GM21619 (cell line): ENCODE measurements at regions not wholly inside any gene's neighbourhood (a gene's known extent, or its start where the extent isn't known, plus 50 kb on each side); places are given as distances from the start of the nearest gene placed in this dataset.
"Not testable (repeated sequence)": the region's sequence is repeated elsewhere in the genome, so short reads cannot be mapped to it uniquely, and the experiment has no call there.

Experiments
- ATAC-seq: cut with Tn5 transposase; IDR thresholded peaks from one replicate; pipeline ENCODE4 v1.9.1; 2021; ENCODE audit not compliant: unreplicated experiment

DNA sequence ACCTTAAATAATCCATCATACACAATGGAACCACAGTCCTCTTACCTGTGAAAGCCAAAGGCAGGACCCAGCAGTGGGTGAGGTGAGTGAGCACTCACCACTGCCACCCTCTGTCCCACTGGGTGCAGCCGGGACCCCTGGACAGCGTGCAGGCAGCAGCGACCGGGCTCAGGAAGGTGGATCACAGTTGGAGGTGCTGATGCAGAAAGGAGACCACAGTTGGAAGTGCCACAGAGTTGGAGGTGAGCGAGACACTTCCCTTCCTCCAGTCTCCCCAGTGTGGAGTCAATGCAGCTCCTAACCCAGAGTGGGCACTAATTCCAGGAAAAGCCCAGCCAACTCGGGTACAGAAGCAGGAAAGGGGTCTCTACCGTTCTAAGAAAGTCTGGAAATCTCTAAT is 323.0 kb downstream of the KLF13 start:
- ATAC-seq: not testable (repeated sequence)

DNA sequence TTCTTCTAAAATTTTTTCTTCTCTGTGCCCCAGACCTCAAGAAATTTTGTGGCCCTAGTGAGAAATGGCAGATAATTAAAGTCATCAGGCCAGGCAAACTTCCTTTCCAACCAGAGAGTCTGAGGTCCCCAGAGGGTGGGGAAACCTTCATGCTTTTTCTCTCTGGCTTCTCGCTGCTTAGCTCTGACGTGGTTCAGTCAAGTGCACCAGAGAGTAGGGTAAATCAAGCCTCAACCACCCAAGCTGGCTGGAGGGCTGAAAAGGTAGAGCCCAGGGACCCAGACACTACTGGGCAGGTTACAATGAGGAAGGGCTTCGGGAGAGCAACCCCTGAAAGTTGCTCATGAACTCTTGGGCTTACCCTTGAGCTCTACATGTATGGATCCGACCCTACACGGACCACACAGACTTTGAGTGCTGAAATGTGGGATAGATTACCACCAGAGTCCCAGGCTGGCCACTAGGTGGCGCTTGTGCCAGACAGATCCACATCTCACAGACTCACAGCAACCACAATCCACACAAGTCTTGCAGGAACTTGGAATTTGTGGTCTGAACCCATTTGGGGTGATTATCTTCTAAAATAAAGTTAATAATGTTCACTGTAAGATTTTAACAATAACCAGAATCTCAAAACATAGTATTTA is 323.5 kb downstream of the KLF13 start:
- ATAC-seq: not testable (repeated sequence)

DNA sequence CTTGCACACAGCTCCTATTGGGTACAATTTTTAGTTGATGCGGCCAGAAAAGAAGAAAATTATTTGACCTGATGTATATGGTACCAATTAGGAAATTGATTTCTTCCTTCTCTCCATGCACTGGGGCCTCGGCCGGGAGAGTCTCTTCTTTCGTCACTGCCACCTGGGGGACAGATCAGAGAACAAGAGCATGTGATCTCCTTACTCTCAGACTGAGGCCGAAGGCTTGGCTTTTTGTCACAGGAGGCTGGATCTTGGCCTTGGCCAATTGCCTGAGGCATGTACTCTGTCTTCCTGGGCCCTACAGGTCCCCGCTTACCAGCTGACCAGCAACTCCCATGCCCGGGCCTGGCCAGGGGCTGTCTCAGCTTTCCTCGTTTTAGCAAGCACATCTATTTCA is 330.3 kb downstream of the KLF13 start:
- not testable (repeated sequence) for ATAC-seq

DNA sequence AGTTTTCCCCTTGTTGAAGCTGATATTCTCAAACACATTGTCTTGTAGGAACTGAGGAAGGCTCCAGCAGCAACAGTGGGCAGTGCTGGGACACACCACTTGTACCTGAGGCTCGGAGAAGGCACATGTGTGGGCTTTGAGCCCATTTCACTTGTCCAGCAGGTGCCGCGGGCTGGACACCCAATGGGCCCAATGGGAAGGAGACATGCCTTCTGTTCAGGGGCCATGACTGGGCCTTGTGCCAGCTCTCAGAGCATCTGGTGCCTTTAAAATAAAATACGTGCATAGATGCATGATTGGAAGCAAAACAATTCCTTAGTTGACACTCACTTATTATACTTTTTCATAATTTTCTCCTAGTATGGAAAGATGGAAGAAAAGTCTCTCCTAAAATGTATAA is 334.2 kb downstream of the KLF13 start:
- ATAC-seq: no peak

DNA sequence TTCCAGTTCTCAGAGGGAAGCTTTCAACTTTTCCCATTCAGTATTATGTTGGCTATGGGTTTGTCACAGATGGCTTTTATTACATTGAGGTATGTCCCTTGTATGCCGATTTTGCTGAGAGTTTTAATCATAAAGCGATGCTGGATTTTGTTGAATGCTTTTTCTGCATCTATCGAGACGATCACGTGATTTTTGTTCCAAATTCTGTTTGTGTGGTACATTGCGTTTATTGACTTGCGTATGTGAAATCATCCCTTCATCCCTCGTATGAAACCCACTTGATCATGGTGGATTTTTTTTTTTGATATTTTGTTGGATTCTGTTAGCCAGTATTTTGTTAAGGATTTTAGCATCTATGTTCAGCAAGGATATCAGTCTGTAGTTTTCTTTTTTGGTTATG is 339.1 kb downstream of the KLF13 start:
- not testable (repeated sequence) for ATAC-seq

DNA sequence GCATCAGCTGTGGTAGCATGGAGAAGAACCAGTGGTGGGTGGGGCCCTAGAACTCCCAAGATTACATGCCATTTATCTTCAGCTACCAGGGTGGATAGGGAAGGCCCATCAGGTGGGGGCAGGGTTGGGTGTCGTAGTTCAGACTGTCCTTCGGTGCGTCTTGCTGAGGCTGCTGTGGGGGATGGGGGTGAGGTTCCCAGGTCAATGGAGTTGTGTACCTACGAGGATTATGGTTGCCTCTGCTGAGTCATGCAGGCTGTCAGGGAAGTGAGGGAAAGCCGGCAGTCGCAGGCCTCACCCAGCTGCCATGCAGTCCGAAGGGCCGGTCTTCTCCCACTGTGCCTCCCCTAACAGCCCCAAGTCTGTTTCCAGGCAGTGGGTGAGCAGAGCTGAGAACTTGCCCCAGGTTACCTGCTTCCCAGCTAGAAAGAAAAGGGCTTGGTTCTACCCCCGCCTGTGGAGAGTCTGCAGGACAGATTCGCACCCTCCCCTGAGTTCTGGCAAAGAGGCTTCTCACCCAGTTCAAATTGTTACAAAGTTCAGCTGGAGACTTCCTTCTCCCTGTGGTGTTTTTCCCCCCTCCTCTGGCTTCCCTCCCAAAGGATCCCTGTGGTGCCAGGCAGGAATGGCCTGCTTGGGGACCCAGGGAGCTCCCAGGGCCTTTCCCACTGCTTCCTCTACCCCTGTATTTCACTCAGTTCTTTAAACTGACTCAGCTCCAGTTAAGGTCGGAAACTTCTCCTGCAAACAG is 342.7 kb downstream of the KLF13 start:
- ATAC-seq: not testable (repeated sequence)

DNA sequence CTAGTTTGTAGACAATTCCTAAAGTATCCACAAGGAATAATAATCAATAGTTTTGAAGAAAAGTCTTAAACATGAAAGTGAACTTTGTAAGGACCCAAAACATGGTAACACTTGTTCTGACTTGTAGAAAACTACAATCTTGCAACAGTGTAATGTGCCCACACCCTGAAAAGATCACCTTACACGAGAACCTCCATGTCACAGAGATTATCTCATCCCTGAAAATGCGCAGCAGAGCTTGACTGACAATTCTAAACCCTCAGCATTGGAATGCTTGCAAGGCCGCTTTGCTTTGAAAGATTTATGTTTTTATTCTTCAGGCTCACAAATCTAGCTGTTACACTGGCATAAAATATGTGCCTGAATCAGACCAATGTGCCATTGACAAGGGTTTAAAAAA is 346.6 kb downstream of the KLF13 start:
- not testable (repeated sequence) for ATAC-seq

DNA sequence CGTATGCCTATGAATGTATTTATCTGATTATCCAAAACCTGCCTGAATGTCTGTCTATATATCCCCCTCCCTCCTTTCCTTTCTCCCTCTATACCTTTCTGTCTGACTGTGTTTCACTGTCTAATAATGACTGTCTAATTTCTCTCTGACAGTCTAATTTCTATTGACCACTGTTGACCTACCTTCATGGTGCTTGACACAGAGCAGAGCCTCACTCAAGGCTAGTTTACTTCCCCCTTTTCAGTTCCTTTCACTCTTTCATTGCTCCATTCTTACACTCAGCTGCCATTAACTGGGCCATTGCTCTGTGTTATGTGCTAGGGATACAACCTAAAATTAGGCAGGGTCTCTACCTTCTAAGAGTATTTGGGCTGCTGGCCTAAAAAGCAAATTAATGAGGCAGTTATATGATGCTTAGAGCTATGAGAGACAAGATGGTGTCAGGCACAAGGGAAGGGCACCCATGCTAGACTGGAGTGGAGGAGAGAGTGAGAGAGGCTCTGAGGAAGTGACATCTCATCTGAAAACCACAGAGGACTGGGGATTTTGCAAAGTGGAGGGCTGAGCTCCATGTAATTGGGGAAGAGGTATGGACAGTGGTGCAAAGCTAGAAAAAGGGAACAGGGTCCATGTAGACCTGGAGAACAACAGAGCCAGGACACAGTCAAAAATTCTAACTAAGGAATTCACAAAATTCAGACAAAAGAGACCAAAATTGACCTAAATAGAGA is 348.6 kb upstream of the CHRNA7 start:
- not testable (repeated sequence) for ATAC-seq

DNA sequence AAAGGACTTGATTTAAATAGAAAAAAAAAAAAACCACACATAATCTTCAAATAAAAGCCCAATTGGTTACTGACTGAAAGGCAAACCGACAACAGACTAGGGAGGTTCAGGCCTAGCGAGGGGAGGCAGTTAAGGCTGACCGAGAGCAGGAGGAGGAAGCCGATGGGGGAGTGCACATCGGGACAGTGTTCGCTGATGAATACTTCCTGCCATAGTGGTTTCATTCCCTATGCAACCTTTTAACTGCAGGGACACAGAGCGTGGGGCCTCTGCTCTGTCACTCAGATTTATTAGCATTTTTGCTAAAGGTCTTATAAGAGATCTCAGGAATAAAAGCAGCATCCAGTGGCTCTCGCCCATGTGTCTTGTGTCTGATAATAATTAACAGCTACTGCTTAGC is 343.2 kb upstream of the CHRNA7 start:
- ATAC-seq: not testable (repeated sequence)

DNA sequence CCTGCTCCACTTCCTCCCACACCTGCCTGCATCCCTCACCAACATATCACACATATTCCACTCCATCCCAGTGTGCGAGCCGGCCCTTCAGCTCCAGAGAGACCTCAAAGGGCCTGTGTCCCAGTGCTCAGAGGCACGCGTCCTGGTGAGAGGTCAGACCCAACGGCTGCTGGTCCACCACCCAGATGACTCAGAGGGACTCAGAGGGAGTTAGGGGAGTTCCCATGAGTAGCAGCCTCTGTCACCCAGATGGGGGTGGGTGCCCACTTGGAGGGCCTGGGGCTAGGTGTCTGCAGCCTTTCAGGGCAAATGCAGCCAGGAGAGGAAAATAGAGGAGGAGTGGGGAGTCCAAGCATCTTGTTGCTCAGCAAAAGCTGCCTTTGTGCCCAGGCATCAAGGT is 333.8 kb upstream of the CHRNA7 start:
- peak; percentile 47 for ATAC-seq

DNA sequence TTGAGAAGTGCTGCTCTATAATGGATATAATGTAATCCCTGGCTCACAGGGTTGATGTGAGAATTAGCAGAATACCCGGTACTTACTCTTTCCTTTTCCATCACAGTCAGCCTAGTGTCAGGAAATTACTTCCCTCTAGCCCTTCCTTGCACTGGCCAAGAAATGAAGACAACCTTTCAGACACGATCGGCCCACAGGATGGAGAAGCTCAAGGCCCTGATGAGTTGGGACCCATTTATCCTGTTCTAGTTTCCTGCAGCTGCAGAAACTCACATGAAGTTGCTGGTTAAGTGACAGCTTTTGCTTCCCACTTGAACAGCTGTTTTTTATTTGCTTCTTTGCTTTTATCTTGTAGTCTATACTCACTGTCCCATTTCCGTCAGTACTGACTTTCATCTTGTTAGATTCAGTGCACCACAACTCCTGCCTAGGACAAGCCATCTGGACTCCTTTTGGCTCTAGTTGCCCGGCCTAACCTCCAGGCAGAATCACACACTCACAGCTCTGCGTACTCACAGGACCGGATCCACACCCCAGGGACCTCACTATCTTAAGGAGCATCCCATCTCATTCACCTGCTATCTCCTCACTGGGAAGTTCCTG is 325.1 kb upstream of the CHRNA7 start:
- ATAC-seq: not testable (repeated sequence)

DNA sequence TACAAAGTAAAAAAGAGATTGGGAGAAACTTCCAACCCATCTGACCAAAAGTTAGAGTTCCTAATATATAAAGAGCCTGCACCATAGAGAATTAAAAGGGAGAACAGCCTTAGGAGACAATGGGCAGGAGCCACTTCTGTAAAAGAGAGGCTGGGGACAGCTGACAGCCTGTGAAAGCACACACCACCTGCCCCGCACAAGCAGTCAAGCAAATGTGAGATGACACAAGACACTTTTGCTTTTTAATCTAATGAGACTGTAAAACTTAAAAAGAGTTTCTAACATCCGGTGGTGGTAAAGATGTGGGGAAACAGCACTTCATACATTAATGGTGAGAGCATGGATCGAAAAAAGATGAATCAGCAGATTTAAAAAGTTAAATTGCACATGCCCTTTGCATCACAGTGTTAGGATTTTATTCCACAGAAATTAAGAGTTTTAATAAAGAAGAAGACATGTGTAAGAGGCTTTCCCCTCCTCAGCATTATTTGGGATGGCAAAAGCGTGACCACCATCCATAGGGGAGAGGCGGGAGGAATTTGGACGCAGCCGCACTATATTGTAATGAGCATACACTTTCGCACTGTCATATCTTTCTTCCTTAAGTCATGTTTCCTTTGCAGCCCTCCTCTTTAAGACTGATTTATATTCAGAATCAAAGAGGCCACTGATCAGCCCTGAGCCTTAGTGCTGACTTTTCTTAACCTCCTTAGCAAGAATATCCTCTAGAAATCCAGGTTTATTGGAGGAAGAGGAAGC is 322.2 kb upstream of the CHRNA7 start:
- peak; percentile 85 for ATAC-seq

DNA sequence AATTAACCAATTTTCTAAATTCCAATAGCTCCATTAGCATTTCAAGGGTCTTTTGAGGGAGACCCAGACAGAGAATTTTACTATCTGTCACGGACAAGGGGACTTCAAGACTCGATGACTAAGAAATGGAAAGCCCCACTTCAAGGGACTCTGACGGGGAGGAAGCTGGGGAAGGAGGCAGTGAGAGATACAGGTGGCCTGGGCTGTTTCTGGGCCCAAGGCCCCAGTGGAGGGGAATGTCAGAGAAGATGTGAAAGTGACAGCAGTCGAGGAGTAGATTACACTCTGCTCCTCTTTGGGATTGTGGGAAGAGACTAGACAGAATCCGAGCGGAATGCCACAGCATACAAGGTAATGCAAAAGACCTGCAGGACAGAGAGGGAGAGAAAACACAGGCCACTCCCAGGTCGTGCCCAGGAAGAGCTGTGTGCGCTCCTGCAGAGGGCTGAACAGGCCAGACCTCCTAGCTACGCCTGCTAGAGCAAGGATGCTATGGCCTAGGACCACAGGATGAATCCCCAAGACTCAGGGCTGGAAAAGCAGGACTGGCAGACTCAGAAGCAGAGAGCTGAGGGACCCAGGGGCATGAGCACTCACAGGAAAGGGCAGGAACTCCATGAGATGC is 321.5 kb upstream of the CHRNA7 start:
- ATAC-seq: peak; percentile 77

DNA sequence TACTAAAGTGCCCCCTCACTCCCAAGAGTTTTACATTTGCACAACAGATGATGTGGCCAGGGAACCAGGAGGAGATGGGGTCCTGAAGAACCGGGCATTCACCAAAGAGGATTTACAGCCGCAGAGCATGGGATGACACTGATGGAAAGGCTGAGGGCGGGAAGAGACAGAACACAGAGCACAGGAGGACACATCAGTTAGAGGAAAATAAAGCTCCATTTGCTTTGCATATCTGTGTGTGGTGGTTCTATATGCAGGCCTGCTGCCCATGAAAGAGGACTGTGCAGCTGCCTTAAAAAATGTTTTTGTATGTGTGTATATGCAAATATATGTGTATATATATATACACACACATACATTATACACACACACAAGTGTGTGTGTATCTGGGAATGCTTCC is 320.8 kb upstream of the CHRNA7 start:
- not testable (repeated sequence) for ATAC-seq

DNA sequence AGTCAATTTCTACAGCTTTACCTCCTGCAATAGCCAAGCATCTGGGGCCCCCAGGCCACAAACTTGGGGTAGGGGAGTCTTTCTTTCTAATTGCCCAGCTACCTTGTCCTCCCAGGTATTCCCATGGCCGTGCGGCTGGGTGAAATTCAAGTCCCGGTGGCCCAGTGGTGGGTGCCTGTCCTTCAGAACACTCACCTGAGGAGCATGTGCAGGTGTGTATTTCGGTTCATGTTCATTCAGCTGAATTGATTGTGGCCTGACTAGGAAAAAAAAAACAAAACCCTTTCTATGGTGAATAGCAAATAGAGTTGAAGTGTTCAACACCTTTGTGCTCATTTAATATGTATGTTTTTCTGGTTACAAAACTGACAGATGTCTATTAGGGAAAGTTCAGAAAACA is 319.5 kb upstream of the CHRNA7 start:
- ATAC-seq: not testable (repeated sequence)

DNA sequence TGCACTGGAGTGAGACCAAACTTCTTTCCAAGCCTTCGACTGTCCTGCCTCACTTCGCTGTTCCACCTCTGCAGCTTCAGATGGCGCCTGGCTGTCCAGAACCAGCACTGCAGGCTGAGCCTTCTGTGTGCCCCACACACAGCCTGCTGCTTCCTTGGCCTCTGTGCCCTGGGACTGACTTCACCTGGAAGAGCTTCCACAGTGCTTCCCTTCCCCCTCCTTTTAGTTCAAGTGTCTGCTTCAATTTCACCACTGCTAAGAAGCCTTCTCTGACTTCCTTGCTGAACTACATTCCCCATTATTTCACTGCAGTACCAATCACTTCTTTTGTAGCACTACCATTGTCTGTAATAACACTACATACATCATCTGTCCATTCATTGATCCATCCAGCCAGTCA is 315.1 kb upstream of the CHRNA7 start:
- not testable (repeated sequence) for ATAC-seq

DNA sequence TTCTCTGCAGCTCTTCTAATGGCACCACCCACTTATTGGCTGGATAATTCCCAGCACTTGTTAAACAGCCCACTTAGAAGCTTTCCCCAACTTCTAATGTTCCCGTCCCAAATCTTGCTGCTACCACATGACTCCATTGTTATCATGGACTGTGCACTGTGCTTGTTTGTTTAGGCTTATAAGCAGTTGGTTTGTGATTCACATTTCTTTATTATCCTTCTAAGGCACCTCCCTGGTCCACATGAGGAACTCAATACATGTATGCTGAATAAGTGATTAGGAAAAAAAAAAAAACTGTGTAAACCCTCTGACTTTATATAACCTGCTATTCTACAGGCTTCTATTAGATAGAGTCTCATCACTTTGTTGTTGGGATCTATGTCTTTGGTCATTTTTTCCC is 311.7 kb upstream of the CHRNA7 start:
- not testable (repeated sequence) for ATAC-seq

DNA sequence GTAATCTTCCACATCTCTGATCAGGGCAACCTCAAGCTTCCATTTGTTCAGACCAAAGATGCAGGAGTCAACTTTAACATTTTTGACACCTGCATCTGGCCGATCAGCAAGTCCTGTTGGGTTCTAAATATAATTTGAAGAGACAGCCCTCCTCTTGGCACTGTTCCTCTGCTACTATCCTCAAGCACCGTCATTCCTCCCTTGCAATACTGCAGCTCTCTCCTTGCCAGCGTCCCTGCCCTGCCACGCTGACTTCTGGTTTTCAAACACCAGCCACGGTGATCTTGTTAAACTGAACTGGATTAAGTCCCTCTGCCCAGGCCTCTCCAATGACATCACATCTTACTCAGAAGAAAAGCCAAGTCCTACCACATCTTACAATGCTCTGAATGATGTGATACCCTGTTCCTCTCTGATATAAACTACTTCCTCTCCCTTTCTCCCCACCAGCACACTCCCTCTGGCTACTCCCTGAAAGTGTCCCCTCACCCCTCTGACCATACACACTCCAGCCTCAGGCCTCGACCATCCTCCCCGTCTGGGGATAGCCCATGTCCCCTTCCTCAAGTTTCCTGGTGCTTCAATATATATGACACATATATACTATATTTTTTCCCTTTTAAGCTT is 310.8 kb upstream of the CHRNA7 start:
- ATAC-seq: not testable (repeated sequence)

DNA sequence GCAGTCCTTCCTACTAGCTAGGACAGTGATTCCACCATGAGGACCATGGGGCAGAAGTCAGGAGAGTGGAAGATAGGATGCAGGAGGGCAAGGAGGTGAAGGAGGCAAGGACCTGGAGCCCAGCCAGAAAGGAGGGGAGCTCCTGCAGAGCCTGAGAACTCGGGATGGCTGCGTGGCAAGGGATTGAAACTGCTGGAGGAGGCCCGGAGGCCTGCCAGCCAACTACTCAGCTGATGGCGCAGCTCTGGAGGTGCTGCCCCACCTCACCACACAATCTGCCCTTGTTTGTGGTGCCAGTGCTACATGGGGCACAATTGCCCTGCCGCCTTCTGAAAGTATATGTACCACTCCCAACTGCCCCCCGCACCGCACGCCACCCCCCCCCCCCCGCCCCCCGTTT is 307.3 kb upstream of the CHRNA7 start:
- not testable (repeated sequence) for ATAC-seq

DNA sequence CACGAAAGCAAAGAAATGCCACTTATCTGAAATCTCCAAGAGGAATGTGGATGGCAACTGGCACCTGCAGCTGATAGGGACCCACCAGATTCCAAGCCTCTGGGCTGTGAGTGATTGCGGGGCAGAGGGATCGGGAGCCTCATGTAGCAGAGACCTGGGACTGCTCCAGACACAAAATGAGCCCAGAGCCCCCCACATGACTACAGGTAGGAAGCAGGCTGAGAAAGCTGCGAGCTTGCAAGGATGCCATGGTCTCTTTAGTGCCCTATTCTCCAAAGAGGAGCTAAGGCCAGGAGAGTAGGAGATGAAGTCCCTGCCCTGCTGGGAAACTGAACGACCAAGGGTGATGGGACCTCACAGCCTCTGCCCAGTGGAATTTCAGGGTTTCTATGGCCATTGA is 305.4 kb upstream of the CHRNA7 start:
- ATAC-seq: not testable (repeated sequence)
